HG02840 (cell line): ENCODE measurements at regions not wholly inside any gene's neighbourhood (a gene's known extent, or its start where the extent isn't known, plus 50 kb on each side); places are given as distances from the start of the nearest gene placed in this dataset.
A peak's percentile ranks its signal among the peaks of the same experiment; 100 is the strongest.

ENCODE experiments used
- ATAC-seq: cut with Tn5 transposase; IDR thresholded peaks from one replicate; pipeline ENCODE4 v1.9.1; 2021; ENCODE audit warnings: mild to moderate bottlenecking, moderate library complexity, moderate number of reproducible peaks; ENCODE audit not compliant: unreplicated experiment, low FRiP score

GRCh38 chr13:47146991-47147811 lies 250.3 kb upstream of the HTR2A start:
- ATAC-seq: peak; percentile 96

- ATAC-seq: no peak
These were observed 249.3 kb upstream of the HTR2A start for GRCh38 chr13:47146136-47146535.

- ATAC-seq: no peak
These were observed 247.9 kb upstream of the HTR2A start for GRCh38 chr13:47144782-47145181.

DNA sequence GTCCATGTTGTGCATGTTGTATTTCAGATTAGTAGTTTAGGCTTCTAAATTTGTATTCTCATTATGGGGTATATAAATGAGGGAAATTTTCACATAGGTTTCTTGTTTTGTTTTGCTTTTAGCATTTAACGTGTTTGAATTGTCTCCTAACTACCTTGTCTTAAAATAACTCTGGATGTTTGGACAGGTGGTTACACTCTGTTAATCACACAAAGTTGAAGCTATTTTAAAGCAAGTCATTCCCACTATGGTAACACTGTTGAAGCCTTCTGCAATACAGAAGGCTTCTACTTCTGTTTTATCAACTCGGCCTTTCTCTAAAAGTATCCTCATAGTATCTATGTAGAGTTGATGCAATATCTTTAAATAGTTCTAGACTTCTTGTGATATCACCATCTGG lies 245.3 kb upstream of the HTR2A start:
- no peak for ATAC-seq

- ATAC-seq: no peak
These were observed 242.7 kb upstream of the HTR2A start for GRCh38 chr13:47139519-47139918.

DNA sequence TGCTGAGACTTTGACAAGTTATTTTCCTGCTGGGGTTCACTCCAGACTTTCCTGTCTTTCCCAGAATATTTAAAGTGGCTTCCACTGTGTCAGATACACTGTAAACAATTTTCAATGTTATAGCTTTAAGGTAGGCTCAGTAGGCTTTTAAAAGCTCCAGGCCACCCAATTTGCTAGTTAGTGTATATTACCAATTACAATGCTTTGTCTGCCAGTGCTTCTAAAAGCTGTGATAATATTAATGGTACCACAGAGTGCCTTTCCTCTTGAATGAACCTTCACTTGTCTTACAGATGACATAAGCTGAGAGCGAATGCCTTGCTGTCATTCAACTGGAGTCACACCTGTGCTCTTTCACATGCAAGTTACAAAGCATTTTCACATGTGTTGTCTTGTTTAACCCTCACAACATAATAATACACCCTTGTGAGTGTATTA lies 239.7 kb upstream of the HTR2A start:
- ATAC-seq: no peak

DNA sequence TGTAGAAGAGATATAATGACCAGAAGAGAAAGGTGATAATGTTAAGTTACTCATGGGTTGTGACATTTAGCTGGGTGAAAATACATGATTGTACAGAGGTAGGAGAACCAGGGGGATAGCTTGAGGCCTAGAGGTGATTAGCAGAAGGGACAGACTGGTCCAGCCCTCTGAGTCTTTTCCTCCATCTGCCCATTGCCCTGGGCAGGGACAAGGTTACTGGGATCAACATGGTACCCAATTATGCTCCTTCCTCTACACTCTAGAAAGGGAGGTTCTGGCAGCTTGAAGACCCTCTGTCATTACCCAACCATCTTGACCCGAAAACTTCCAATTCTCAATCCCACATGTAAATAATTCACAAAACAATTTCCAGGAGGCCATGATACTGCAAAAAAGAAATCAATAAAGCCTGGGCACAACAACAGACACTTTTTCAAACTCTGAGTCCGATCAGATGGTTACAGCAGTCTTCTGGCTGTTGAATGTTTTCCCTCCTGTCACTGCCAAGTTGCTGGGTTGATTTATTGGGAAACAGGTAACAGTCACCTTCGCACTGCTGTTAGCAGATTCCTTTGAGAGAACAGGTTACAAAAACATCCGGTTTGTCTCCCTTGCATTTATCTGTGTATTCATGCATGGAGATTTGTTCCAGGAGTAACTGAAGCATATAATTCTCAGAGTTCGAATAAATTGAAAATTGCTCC lies 239.1 kb upstream of the HTR2A start:
- ATAC-seq: no peak

GRCh38 chr13:47134939-47135489 lies 238.2 kb upstream of the HTR2A start:
- no peak for ATAC-seq

GRCh38 chr13:47133011-47133445 lies 236.2 kb upstream of the HTR2A start:
- no peak for ATAC-seq

DNA sequence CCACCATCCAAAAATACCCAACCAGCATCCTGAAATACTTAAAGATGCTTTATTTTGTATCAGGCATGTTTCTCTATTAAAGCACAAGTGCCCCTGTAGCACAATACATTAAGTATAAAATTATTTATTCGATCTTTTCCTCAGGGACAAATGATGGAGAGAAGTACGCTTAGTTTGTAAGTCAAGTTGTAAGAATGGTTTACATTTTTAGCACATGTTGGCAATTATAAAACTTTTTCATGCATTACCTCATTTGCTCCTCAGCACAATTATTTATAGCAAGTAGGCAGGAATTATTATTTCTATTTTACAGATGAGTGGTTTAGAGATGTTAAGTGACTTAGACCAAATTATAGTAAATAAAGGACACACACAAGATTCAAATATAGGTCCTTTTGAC lies 232.6 kb upstream of the HTR2A start:
- ATAC-seq: no peak

GRCh38 chr13:47126432-47126831 lies 229.6 kb upstream of the HTR2A start:
- no peak for ATAC-seq

DNA sequence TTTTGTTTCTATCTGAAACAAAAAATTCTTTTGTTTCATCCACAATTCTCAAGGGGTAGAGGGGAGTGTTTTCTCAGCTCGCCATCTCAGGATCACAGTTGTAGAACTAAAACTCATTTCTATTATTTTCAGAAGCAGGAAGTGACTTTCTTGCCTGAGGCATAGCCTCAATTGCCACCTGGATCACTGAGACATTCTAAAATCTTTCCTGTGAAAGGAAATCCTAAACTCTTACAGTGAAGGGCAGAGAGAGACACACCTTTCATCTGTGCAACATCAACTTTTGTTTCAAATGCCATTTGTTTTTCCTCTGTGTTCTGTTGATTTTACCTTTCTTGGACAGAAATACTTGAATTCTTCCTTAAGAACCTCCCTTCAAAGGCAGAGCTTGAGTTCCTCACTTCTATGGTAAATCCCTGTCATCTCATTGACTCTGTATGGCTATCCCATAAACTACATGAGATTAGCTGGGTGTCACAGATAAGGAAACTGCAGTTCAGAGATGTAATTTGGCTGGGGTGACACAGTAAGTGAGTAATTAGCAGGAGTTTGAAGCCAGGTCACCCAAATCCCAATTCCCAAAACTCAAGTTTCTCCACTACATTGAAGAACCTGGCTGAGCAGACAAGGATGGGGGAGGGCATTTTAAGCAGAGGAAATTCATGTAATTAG lies 224.4 kb upstream of the HTR2A start:
- no peak for ATAC-seq

DNA sequence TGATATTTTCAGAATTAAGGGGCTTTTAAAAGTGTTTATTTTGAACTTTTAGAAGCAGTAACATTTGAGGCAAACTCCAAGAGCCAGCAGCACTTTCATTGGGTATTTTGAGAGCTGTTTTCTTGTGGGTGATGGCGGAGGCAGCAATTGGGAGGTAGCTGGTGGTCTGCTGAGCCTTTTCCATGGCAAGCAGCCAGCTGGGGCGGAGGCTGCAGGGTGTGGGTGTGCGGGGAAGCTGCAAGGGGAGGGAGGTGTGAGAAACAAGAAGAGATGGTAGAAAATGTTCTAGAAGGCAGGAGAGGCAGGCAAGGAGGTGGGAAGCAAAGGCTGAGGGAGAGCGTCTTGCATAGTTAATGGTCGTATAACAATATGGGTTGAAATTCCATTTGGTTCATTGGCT lies 223.4 kb upstream of the HTR2A start:
- no peak for ATAC-seq

DNA sequence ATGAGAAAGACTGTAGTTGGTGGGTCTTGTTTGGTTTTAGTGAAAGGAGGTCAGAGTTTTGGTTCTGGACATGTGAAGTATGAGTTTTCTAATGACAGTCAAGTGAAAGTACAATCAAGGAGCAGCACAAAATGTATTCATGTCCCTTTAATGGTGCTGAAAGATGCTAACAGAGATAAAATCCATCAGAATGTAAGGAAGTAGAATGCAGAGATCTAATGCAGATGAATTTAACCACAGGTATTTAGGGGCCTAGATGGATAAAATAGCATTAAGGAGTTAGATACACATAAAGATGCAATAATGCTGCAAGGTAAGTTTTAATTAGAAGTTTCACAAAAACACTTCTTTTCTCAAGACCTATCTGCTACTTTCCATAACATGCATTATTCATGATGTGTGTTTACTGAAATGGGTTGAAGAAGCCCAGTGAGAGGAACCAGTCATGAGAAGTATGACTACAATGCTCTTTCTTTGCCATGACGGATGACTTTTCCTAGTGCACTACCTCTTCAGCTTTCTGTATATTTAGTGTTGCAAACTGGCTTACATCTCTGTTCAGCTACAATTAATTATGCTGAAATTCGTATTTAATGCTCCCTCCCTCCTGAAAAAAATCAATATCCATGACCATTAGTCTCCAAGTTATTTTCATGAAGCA lies 222.9 kb upstream of the HTR2A start:
- no peak for ATAC-seq

- no peak for ATAC-seq
These were observed 220.4 kb upstream of the HTR2A start for GRCh38 chr13:47117268-47117667.

DNA sequence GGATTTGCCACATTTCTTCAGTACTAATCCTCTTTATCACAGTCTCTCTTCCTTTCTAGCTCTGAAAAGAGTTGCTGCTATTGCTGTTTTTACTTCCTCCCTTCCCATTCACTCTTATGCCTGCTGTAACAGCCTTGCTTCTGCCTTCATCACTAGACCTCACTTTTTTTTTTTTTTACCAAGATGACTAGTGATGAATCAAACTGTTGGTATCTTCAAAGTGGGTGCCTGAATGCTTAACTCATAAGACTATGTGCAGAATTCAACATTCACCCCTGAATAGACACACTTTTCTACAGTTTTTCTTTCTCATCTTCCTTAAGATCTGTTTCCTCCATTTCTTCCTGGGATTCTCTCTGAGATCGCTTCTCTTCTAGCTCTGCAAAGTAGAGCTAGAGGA lies 217.2 kb upstream of the HTR2A start:
- no peak for ATAC-seq

GRCh38 chr13:47112903-47113299 lies 216.0 kb upstream of the HTR2A start:
- no peak for ATAC-seq

GRCh38 chr13:47112205-47112902 lies 215.5 kb upstream of the HTR2A start:
- ATAC-seq: no peak

DNA sequence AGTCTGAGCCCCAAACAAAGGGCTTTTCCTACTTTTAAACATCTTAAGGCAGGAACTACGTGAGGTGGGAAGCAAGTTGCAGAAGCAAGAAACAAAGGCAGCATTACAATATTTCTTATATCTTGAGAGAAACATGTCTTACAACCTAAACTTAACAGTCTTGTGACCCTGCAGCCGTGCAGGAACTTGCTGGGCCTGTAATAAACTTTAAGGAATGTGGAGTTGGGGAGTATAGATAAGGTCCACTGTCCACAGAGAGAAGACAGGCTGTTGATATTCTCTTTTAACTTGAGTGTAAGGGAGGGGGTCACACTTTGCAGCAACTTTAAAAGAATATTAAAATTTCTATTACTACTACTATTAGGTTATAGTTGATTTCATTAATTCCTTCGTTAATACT lies 214.6 kb upstream of the HTR2A start:
- ATAC-seq: no peak

GRCh38 chr13:47110833-47111240 lies 214.0 kb upstream of the HTR2A start:
- ATAC-seq: no peak
